Neural crest cell (in vitro differentiated cells): ENCODE measurements at regions not wholly inside any gene's neighbourhood (a gene's known extent, or its start where the extent isn't known, plus 50 kb on each side); places are given as distances from the start of the nearest gene placed in this dataset.
"Not testable (repeated sequence)": the region's sequence is repeated elsewhere in the genome, so short reads cannot be mapped to it uniquely, and the experiment has no call there.

ENCODE experiments used
- DNase-seq: peaks from one replicate; pipeline ENCODE4 v3.0.0; 2021; ENCODE audit warnings: low read depth, mixed read lengths, low spot score
- H3K27ac Mint-ChIP-seq: one replicate; pipeline ENCODE4 v1.8.0; 2021; ENCODE audit warnings: mild to moderate bottlenecking, mixed read lengths; ENCODE audit not compliant: unreplicated experiment
- H3K27me3 Mint-ChIP-seq: 2 replicates; pipeline ENCODE4 v1.8.0; 2021; ENCODE audit warnings: low read depth, mild to moderate bottlenecking, mixed read lengths
- H3K36me3 Mint-ChIP-seq: 2 replicates; pipeline ENCODE4 v1.8.0; 2021; ENCODE audit warnings: low read depth, mild to moderate bottlenecking, mixed read lengths
- H3K4me1 Mint-ChIP-seq: 2 replicates; pipeline ENCODE4 v1.8.0; 2021; ENCODE audit warnings: mixed read lengths
- H3K4me3 Mint-ChIP-seq: one replicate; pipeline ENCODE4 v1.8.0; 2021; ENCODE audit warnings: mild to moderate bottlenecking, mixed read lengths
- H3K9me3 Mint-ChIP-seq: 2 replicates; pipeline ENCODE4 v1.8.0; 2021; ENCODE audit warnings: mixed read lengths
- CTCF ChIP-seq: fragments of 200-600 bp; sonication (generic); conservative IDR thresholded peaks from 2 replicates; pipeline ENCODE4 v1.5.0; 2021; ENCODE audit warnings: antibody characterized with exemption, mild to moderate bottlenecking

DNA sequence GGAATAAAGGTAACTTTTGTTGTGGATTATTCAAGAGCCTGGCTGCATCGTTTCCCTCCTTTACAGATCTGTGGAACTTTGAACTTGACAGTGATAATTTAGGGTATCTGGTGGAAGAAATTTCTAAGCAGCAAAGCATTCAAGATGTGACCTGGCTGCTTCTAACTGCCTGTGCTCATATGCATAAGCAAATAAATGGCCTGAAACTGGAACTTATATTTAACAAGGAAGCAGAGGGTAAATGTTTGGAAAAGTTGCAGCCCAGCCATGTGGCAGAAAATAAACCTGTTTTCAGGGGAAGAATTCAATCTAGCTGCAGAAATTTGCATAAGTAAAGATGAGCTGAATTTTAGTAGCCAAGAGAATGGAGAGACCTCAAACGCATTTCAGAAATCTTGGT is 173.5 kb downstream of the C6orf118 start:
- Mint-ChIP-seq H3K9me3 (peaks cover 14% of the 10 kb centered on the region), H3K36me3 (peaks cover 9% of the 10 kb centered on the region), H3K4me3 (no peak overlapping the region), H3K27ac (no peak overlapping the region), H3K27me3 (no peaks in the 10 kb centered on the region), H3K4me1 (no peaks in the 10 kb centered on the region)
- DNase-seq: no peak
- TF ChIP-seq CTCF: no peak

DNA sequence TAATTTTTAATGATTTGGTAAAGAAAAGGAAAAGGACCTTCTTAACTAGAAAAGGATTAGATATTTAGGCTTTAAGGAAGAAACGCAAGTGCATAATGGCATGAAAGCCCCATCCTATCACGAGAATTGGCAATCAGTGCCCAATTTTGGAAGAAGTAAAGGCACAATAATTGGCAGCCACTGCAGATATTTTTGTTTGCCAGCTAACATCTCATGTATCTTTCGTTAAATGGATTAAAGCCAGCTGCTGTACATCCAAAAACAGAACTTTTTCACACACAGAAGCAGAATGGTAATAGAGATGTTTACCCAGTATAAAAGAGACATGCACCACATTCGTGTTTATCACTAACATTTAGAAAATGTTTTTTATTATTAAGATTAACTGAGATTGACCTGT is 180.3 kb downstream of the C6orf118 start:
- no peak overlapping the region for H3K27ac Mint-ChIP-seq
- H3K4me3 Mint-ChIP-seq: no peak overlapping the region
- H3K4me1 Mint-ChIP-seq: peaks cover 10% of the 10 kb centered on the region
- H3K27me3 Mint-ChIP-seq: no peaks in the 10 kb centered on the region
- H3K36me3 Mint-ChIP-seq: no peaks in the 10 kb centered on the region
- H3K9me3 Mint-ChIP-seq: peaks cover 10% of the 10 kb centered on the region
- no peak for DNase-seq
- no peak for TF ChIP-seq CTCF

DNA sequence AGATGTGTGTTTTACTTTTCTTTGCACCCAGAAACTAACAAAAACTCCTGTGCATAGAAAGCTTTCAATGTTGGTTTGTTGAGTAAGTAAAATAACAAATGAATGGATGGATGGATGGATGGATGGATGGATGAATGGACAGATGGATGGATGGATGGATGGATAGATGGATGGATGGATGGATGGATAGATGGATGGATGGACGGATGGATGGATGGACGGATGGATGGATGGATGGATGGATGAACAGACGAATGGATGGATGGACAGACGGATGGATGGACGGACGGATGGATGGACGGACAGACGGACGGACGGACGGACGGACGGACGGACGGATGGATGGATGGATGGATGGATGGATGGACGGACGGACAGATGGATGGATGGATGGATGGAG is 181.7 kb downstream of the C6orf118 start:
- H3K27ac Mint-ChIP-seq, H3K36me3 Mint-ChIP-seq, H3K4me3 Mint-ChIP-seq, DNase-seq, H3K27me3 Mint-ChIP-seq, H3K4me1 Mint-ChIP-seq, H3K9me3 Mint-ChIP-seq: not testable (repeated sequence)

DNA sequence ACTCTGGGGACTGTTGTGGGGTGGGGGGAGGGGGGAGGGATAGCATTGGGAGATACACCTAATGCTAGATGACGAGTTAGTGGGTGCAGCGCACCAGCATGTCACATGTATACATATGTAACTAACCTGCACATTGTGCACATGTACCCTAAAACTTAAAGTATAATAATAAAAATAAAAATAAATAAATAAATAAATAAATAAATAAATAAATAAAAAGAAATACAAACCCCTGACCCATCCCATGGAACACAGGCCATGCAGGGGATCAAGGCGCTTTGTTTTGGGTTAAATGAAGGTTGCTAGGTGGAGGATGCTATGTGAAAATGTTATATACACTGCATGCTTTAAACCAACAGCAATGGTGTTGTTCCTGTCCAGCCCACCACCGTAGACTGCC is 184.7 kb downstream of the C6orf118 start:
- DNase-seq, H3K36me3 Mint-ChIP-seq, H3K4me3 Mint-ChIP-seq, H3K27ac Mint-ChIP-seq, H3K27me3 Mint-ChIP-seq: not testable (repeated sequence)
- peaks cover 16% of the 10 kb centered on the region for H3K4me1 Mint-ChIP-seq
- peaks cover 13% of the 10 kb centered on the region for H3K9me3 Mint-ChIP-seq

DNA sequence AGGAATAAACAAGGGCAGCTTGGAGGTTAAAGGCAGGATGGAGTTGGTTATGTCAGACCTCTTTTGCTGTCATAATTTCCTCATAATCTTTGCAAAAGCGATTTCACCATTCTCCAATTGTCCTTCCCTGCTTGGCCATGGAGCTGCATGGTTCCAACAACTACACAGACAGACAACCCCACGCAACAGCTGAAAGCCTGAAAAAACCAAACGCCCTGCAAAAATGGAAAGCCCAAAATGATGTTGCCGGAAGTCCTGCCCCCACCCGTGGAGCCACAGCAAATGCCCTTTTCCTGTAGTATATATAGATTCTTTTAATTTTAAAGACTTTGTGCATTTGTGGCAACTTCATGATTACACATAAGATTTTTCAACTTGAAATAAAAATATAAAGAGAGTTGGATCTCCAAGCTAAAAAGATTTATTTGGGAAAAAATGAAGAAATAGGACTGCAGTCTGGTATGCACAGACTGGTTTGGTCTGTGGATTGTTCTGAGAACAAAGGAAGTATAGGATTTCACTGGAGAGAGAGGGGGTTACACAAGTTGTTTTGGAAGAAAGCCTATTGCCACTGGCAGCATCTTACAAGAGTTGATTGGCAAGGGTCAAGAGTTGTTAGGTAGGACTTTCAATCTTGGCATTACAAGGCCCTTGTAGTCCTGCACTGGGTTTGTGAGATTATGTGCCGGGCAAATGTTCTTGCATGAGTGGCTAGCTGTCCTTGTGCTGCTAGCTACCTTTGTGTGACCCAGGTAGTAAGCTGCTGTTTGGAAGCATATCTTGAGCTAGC is 190.0 kb downstream of the C6orf118 start:
- Mint-ChIP-seq H3K4me3 (no peak overlapping the region), H3K27ac (peak overlapping the region; percentile 47), H3K9me3 (peaks cover 6% of the 10 kb centered on the region), H3K36me3 (no peaks in the 10 kb centered on the region), H3K27me3 (no peaks in the 10 kb centered on the region), H3K4me1 (peaks cover 19% of the 10 kb centered on the region)
- TF ChIP-seq CTCF: no peak
- DNase-seq: no peak

- peaks cover 9% of the 10 kb centered on the region for H3K9me3 Mint-ChIP-seq
- no peaks in the 10 kb centered on the region for H3K27me3 Mint-ChIP-seq
- no peak overlapping the region for H3K4me3 Mint-ChIP-seq
- no peak for DNase-seq
- H3K4me1 Mint-ChIP-seq: peaks cover 19% of the 10 kb centered on the region
- H3K36me3 Mint-ChIP-seq: peaks cover 2% of the 10 kb centered on the region
- TF ChIP-seq CTCF: no peak
- H3K27ac Mint-ChIP-seq: peak overlapping the region; percentile 25
Measured at GRCh38 chr6:165118736-165119135, 190.7 kb downstream of the C6orf118 start.
